Stomach (tissue), 8 donors: ENCODE measurements at regions not wholly inside any gene's neighbourhood (a gene's known extent, or its start where the extent isn't known, plus 50 kb on each side); places are given as distances from the start of the nearest gene placed in this dataset.

ENCODE experiments used
- DNase-seq, 2 donors: peaks; one replicate each; pipeline versions ENCODE4 v3.0.0 to v3.0.0-alpha.2; 2013 to 2019
- H3K27ac ChIP-seq, 5 donors: fragments of 200-600 bp in 4 of 5; sonication (generic) in 4 of 5; one replicate each; pipeline ENCODE4 v1.5.1; 2013 to 2019; ENCODE audit warnings: mild to moderate bottlenecking in 1 of 5, moderate library complexity in 1 of 5
- H3K27me3 ChIP-seq, 3 donors: fragments of 200-600 bp; sonication (generic); one replicate each; pipeline ENCODE4 v1.5.1; 2017 to 2019; ENCODE audit warnings: mixed run types in 1 of 3
- H3K36me3 ChIP-seq, 4 donors: fragments of 200-600 bp; sonication (generic); 1 replicate in 3 of 4; 2 replicates in 1 of 4; pipeline ENCODE4 v1.5.1; 2016 to 2019
- H3K4me1 ChIP-seq, 4 donors: fragments of 200-600 bp; sonication (generic); one replicate each; pipeline ENCODE4 v1.5.1; 2016 to 2019
- H3K4me3 ChIP-seq, 4 donors: fragments of 200-600 bp; sonication (generic) in 3 of 4; one replicate each; pipeline ENCODE4 v1.5.1; 2016 to 2019; ENCODE audit warnings: mild to moderate bottlenecking in 1 of 4
- H3K9me3 ChIP-seq, 4 donors: fragments of 200-600 bp; sonication (generic); one replicate each; pipeline ENCODE4 v1.5.1; 2016 to 2019
- EP300 ChIP-seq: sonication (generic); formaldehyde crosslinking; IDR thresholded peaks from one replicate; pipeline ENCODE4 v1.6.1; 2017; ENCODE audit warnings: antibody characterized with exemption
- POLR2A ChIP-seq, 4 donors: fragments of 450-650 bp; IDR thresholded peaks; one replicate each; pipeline ENCODE4 v1.6.1; 2016; ENCODE audit warnings: antibody characterized with exemption in 4 of 4, control low read depth in 2 of 4, mild to moderate bottlenecking in 1 of 4, moderate library complexity in 1 of 4
- POLR2AphosphoS5 ChIP-seq, 3 donors: sonication (generic); formaldehyde crosslinking; IDR thresholded peaks; one replicate each; pipeline ENCODE4 v1.6.1; 2016; ENCODE audit warnings: antibody characterized with exemption in 3 of 3
- WGBS, 5 donors: extraction: QIAGEN DNeasy Blood & Tissue Kit in 3 of 5; methylation state at CpG; one replicate each; pipeline versions ENCODE4 v1.1.5 to v1.1.7; 2013 to 2018; 5-methylcytosine and 5-hydroxymethylcytosine counted together
- intact Hi-C: fragments of 100-400 bp; cut with DNase I; formaldehyde crosslinking; loops from one replicate; pipeline ENCODE4 v1.15.1; 2023; ENCODE audit warnings: low total_unique reads
- TF ChIP-seq, protein P1 (sequence below), 7 experiments: fragments of 450-650 bp in 4 of 7; fragments of 200-600 bp in 3 of 7; sonication (generic) in 3 of 7; IDR thresholded peaks; one replicate each; pipeline ENCODE4 v1.5.1; 2016 to 2019; ENCODE audit warnings: antibody characterized with exemption in 7 of 7, control low read depth in 2 of 7, mild to moderate bottlenecking in 1 of 7
- donor health status: healthy with polysubstance abuse.
- donor health status: Bipolar disorder and iron deficiency.
- donor health status: healthy.

- H3K36me3 ChIP-seq, result no peaks in the 10 kb centered on the region
- DNase-seq, result no peak
- peaks cover 0 to 22% (median 8%) of the 10 kb centered on the region in 4 donors for H3K4me1 ChIP-seq
- no peak overlapping the region for H3K4me3 ChIP-seq
- intact Hi-C loops, result no loop called here
- TF ChIP-seq POLR2A (IDR thresholded peaks at IDR 0.05) (no peak), POLR2AphosphoS5 (IDR thresholded peaks at IDR 0.05) (no peak), EP300 (no peak)
- TF ChIP-seq, protein P1, sequence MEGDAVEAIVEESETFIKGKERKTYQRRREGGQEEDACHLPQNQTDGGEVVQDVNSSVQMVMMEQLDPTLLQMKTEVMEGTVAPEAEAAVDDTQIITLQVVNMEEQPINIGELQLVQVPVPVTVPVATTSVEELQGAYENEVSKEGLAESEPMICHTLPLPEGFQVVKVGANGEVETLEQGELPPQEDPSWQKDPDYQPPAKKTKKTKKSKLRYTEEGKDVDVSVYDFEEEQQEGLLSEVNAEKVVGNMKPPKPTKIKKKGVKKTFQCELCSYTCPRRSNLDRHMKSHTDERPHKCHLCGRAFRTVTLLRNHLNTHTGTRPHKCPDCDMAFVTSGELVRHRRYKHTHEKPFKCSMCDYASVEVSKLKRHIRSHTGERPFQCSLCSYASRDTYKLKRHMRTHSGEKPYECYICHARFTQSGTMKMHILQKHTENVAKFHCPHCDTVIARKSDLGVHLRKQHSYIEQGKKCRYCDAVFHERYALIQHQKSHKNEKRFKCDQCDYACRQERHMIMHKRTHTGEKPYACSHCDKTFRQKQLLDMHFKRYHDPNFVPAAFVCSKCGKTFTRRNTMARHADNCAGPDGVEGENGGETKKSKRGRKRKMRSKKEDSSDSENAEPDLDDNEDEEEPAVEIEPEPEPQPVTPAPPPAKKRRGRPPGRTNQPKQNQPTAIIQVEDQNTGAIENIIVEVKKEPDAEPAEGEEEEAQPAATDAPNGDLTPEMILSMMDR (IDR thresholded peaks at IDR 0.05), result no peak
- no peaks in the 10 kb centered on the region for H3K9me3 ChIP-seq
- H3K27ac ChIP-seq, result no peak overlapping the region
- H3K27me3 ChIP-seq, result no peaks in the 10 kb centered on the region
Measured at GRCh38 chr2:136210822-136211221, 92.9 kb upstream of the CXCR4 start.

GRCh38 chr2:136210455-136210805, 92.5 kb upstream of the CXCR4 start:
- no peaks in the 10 kb centered on the region for H3K36me3 ChIP-seq
- H3K4me3 ChIP-seq, result no peak overlapping the region
- H3K27ac ChIP-seq, result peak overlapping the region in 2 of 5 donors; percentile 0 to 1
- no peak for DNase-seq
- no peaks in the 10 kb centered on the region for H3K9me3 ChIP-seq
- H3K4me1 ChIP-seq, result peaks cover 0 to 22% (median 8%) of the 10 kb centered on the region in 4 donors
- no peaks in the 10 kb centered on the region for H3K27me3 ChIP-seq
- 70 to 77% (median 75%) methylated on average over 2 of the region's 2 CpGs for WGBS, 5 donors
- intact Hi-C loops, result no loop called here
- no peak for TF ChIP-seq POLR2A (IDR thresholded peaks at IDR 0.05)
- TF ChIP-seq POLR2AphosphoS5 (IDR thresholded peaks at IDR 0.05), result no peak
- TF ChIP-seq EP300, result no peak
- TF ChIP-seq, protein P1 (IDR thresholded peaks at IDR 0.05), result no peak

DNA sequence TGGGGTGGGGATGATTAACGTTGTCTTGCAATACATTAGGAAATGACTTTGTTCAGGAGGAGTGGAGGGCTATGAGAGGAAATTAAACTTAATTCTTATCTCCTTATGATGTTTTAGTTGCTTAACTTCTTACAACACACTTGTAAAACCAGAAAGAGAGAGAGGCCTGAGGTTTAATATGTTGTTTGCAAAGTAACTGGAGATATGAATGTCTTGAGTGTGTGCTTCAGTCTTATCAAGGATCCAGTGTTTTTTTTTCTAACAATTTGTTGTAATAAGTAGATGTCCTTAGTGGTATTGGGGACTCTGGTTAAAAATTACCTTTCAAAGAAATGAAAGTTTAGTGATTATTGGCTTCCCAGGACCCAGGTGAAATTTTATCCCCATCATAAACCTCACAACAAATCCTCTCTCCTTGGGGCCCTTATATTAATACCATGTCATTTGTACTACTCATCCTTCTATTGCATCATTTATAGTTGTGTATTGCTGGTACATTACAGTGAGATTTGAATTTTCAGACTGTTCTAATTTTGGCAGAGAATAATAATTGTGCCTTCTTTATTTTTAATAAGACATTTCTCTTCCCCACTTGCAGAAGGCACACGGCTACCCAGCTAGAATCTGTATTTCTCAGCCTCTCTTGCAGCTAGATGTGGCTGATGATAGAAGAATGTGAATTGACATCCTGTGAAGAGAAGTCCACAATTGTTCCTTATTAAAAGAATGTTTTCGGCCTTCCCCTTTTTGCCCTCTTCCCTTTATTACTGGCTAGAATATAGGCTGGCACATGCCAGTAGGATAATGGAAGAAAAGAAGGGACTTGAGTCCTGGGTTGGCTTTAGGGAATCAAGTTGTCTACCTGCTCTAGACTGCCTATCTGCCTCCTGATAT, 91.9 kb upstream of the CXCR4 start:
- Histone ChIP-seq H3K27ac (peak overlapping the region in 2 of 5 donors; percentile 1 to 52), H3K27me3 (no peaks in the 10 kb centered on the region), H3K36me3 (no peaks in the 10 kb centered on the region), H3K4me1 (peaks cover 0 to 19% (median 4%) of the 10 kb centered on the region in 4 donors), H3K9me3 (no peaks in the 10 kb centered on the region), H3K4me3 (no peak overlapping the region)
- peak in 1 of 2 donors; percentile 39 for DNase-seq
- 65 to 71% (median 67%) methylated on average over 3 of the region's 3 CpGs for WGBS, 5 donors
- TF ChIP-seq POLR2A (IDR thresholded peaks at IDR 0.05), result no peak
- TF ChIP-seq, protein P1 (IDR thresholded peaks at IDR 0.05), result no peak
- TF ChIP-seq EP300, result no peak
- TF ChIP-seq POLR2AphosphoS5 (IDR thresholded peaks at IDR 0.05), result no peak
- intact Hi-C loops, result no loop called here

DNA sequence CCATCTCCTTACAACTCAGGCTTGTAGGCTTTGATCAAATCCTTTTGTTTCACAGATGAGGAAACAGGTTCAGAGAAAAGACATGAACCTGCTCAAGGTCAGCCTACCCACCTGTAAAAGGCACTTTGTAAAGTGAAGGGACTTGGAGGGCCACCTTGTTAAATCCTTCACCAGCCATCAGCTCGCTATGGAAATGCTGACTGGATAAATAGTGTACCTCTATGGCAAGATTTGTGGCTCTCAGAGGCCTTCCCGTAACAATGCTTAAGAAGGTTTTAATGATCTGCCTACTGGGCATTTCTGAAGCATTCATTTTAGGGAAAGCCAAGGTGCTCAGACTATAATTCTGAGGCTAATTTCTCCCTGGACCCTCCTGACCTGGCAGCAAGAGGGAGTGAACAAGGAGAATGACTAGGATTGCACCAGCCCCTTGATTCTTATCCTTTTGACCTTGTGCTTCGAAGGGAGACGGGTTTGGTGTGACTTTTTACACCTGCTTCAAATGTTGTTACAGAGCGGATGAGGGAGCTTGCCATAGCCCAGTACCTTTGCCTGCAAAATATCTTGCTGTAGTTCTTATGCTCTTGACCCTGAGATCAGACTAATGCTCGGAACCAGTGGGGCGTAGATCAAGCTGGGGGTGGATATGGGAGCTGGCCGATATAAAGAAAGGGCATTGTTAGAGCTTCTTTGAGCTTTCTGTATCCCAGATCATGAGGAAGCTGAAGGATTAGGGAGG, 90.9 kb upstream of the CXCR4 start:
- intact Hi-C loops, result no loop called here
- Histone ChIP-seq H3K4me3 (no peak overlapping the region), H3K4me1 (peaks cover 0 to 10% (median 0%) of the 10 kb centered on the region in 4 donors), H3K36me3 (no peaks in the 10 kb centered on the region), H3K9me3 (no peaks in the 10 kb centered on the region), H3K27ac (peak overlapping the region in 2 of 5 donors; percentile 0 to 52), H3K27me3 (no peaks in the 10 kb centered on the region)
- 60 to 81% (median 68%) methylated on average over 8 of the region's 8 CpGs for WGBS, 5 donors
- no peak for TF ChIP-seq EP300
- TF ChIP-seq, protein P1 (IDR thresholded peaks at IDR 0.05), result no peak
- TF ChIP-seq POLR2AphosphoS5 (IDR thresholded peaks at IDR 0.05), result no peak
- no peak for TF ChIP-seq POLR2A (IDR thresholded peaks at IDR 0.05)
- no peak for DNase-seq
